HG02759 (cell line): ENCODE measurements at regions not wholly inside any gene's neighbourhood (a gene's known extent, or its start where the extent isn't known, plus 50 kb on each side); places are given as distances from the start of the nearest gene placed in this dataset.
"Not testable (repeated sequence)": the region's sequence is repeated elsewhere in the genome, so short reads cannot be mapped to it uniquely, and the experiment has no call there.

ENCODE experiments used
- ATAC-seq: cut with Tn5 transposase; IDR thresholded peaks from one replicate; pipeline ENCODE4 v1.9.1; 2021; ENCODE audit warnings: mild to moderate bottlenecking, moderate library complexity; ENCODE audit not compliant: unreplicated experiment

GRCh38 chr13:44785401-44785800 lies 203.9 kb downstream of the NUFIP1 start:
- no peak for ATAC-seq

- ATAC-seq, result no peak
Measured at GRCh38 chr13:44784708-44785080, 204.6 kb downstream of the NUFIP1 start.

GRCh38 chr13:44783994-44784707 lies 205.1 kb downstream of the NUFIP1 start:
- no peak for ATAC-seq

- ATAC-seq, result no peak
Measured at GRCh38 chr13:44780591-44781280, 204.6 kb upstream of the TSC22D1 start.

GRCh38 chr13:44778761-44779484 lies 202.8 kb upstream of the TSC22D1 start:
- no peak for ATAC-seq

GRCh38 chr13:44775290-44775689 lies 199.2 kb upstream of the TSC22D1 start:
- ATAC-seq, result not testable (repeated sequence)

- no peak for ATAC-seq
Measured at GRCh38 chr13:44770951-44771350, 194.8 kb upstream of the TSC22D1 start.

- ATAC-seq, result no peak
Measured at GRCh38 chr13:44769686-44770085, 193.6 kb upstream of the TSC22D1 start.

- ATAC-seq, result no peak
Measured at GRCh38 chr13:44768775-44769581, 192.8 kb upstream of the TSC22D1 start.

- peak; percentile 76 for ATAC-seq
Measured at GRCh38 chr13:44768239-44768638, 192.1 kb upstream of the TSC22D1 start.

GRCh38 chr13:44765001-44765471 lies 188.9 kb upstream of the TSC22D1 start:
- no peak for ATAC-seq

- no peak for ATAC-seq
Measured at GRCh38 chr13:44764302-44764692, 188.2 kb upstream of the TSC22D1 start.

- ATAC-seq, result no peak
Measured at GRCh38 chr13:44763615-44764301, 187.6 kb upstream of the TSC22D1 start.

- ATAC-seq, result no peak
Measured at GRCh38 chr13:44762911-44763310, 186.8 kb upstream of the TSC22D1 start.

GRCh38 chr13:44760434-44760833 lies 184.3 kb upstream of the TSC22D1 start:
- ATAC-seq, result no peak

GRCh38 chr13:44759384-44760360 lies 183.5 kb upstream of the TSC22D1 start:
- ATAC-seq, result no peak

GRCh38 chr13:44758630-44759383 lies 182.7 kb upstream of the TSC22D1 start:
- ATAC-seq, result no peak

- ATAC-seq, result no peak
Measured at GRCh38 chr13:44757671-44758070, 181.5 kb upstream of the TSC22D1 start.
